ENCODE measurements at regions not wholly inside any gene's neighbourhood (a gene's known extent, or its start where the extent isn't known, plus 50 kb on each side); places are given as distances from the start of the nearest gene placed in this dataset.

GRCh38 chr9:27675354-27675753, 102.1 kb upstream of the C9orf72 start:
- Histone ChIP-seq H3K27me3 (ENCODE audit: control insufficient read depth, insufficient read depth, low read length, poor library complexity, severe bottlenecking) (no peaks in the 10 kb centered on the region), H3K36me3 (ENCODE audit: control insufficient read depth, insufficient read depth, low read length) (no peaks in the 10 kb centered on the region), H3K4me3 (ENCODE audit: low read length) (no peak overlapping the region), H3K27ac (ENCODE audit: low read depth, low read length) (no peak overlapping the region), H3K4me1 (ENCODE audit: control insufficient read depth, insufficient read depth, low read length) (peaks cover 4% of the 10 kb centered on the region), H3K9ac (ENCODE audit: extremely low read depth, low read length, poor library complexity, severe bottlenecking) (no peak overlapping the region), H3K9me3 (ENCODE audit: control insufficient read depth, low read length) (no peaks in the 10 kb centered on the region)
- TF ChIP-seq, protein P1, sequence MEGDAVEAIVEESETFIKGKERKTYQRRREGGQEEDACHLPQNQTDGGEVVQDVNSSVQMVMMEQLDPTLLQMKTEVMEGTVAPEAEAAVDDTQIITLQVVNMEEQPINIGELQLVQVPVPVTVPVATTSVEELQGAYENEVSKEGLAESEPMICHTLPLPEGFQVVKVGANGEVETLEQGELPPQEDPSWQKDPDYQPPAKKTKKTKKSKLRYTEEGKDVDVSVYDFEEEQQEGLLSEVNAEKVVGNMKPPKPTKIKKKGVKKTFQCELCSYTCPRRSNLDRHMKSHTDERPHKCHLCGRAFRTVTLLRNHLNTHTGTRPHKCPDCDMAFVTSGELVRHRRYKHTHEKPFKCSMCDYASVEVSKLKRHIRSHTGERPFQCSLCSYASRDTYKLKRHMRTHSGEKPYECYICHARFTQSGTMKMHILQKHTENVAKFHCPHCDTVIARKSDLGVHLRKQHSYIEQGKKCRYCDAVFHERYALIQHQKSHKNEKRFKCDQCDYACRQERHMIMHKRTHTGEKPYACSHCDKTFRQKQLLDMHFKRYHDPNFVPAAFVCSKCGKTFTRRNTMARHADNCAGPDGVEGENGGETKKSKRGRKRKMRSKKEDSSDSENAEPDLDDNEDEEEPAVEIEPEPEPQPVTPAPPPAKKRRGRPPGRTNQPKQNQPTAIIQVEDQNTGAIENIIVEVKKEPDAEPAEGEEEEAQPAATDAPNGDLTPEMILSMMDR (conservative IDR thresholded peaks at IDR 0.05) = no peak
- no peaks in the 10 kb centered on the region for H3K36me3 Mint-ChIP-seq (ENCODE audit: low read depth)
- H3K27me3 Mint-ChIP-seq (ENCODE audit: insufficient read depth) = peaks cover 2% of the 10 kb centered on the region
- H3K27ac Mint-ChIP-seq = no peak overlapping the region
- H3K9me3 Mint-ChIP-seq = no peaks in the 10 kb centered on the region
- H3K4me1 Mint-ChIP-seq = peaks cover 48% of the 10 kb centered on the region
- 79 to 80% methylated on average over 1 to 6 of the region's 6 CpGs for WGBS, 2 experiments (ENCODE audit: insufficient coverage in 1 of 2, insufficient read length in 1 of 2)
- H3K4me3 Mint-ChIP-seq = no peak overlapping the region
- no peak for DNase-seq

- WGBS, 2 experiments (ENCODE audit: insufficient coverage in 1 of 2, insufficient read length in 1 of 2) = 95% methylated on average over 2 of the region's 2 CpGs; no CpG with 5 or more reads in 1 of the 2 experiments
- Histone ChIP-seq H3K4me3 (ENCODE audit: low read length) (no peak overlapping the region), H3K9ac (ENCODE audit: extremely low read depth, low read length, poor library complexity, severe bottlenecking) (no peak overlapping the region), H3K4me1 (ENCODE audit: control insufficient read depth, insufficient read depth, low read length) (peaks cover 4% of the 10 kb centered on the region), H3K9me3 (ENCODE audit: control insufficient read depth, low read length) (no peaks in the 10 kb centered on the region), H3K36me3 (ENCODE audit: control insufficient read depth, insufficient read depth, low read length) (no peaks in the 10 kb centered on the region), H3K27me3 (ENCODE audit: control insufficient read depth, insufficient read depth, low read length, poor library complexity, severe bottlenecking) (no peaks in the 10 kb centered on the region), H3K27ac (ENCODE audit: low read depth, low read length) (no peak overlapping the region)
- Mint-ChIP-seq H3K9me3 (no peaks in the 10 kb centered on the region), H3K27me3 (ENCODE audit: insufficient read depth) (peaks cover 2% of the 10 kb centered on the region), H3K27ac (no peak overlapping the region), H3K4me3 (no peak overlapping the region), H3K4me1 (peaks cover 33% of the 10 kb centered on the region), H3K36me3 (ENCODE audit: low read depth) (no peaks in the 10 kb centered on the region)
- TF ChIP-seq, protein P1 (conservative IDR thresholded peaks at IDR 0.05) = no peak
- DNase-seq = no peak
These were observed 103.5 kb upstream of the C9orf72 start for GRCh38 chr9:27676827-27677226.

GRCh38 chr9:27679338-27679737, 106.1 kb upstream of the C9orf72 start:
- H3K4me1 Mint-ChIP-seq = peaks cover 15% of the 10 kb centered on the region
- Histone ChIP-seq H3K36me3 (ENCODE audit: control insufficient read depth, insufficient read depth, low read length) (no peaks in the 10 kb centered on the region), H3K27me3 (ENCODE audit: control insufficient read depth, insufficient read depth, low read length, poor library complexity, severe bottlenecking) (peaks cover 3% of the 10 kb centered on the region), H3K9me3 (ENCODE audit: control insufficient read depth, low read length) (no peaks in the 10 kb centered on the region), H3K4me1 (ENCODE audit: control insufficient read depth, insufficient read depth, low read length) (peaks cover under 1% of the 10 kb centered on the region), H3K9ac (ENCODE audit: extremely low read depth, low read length, poor library complexity, severe bottlenecking) (no peak overlapping the region), H3K4me3 (ENCODE audit: low read length) (no peak overlapping the region), H3K27ac (ENCODE audit: low read depth, low read length) (no peak overlapping the region)
- H3K27ac Mint-ChIP-seq = no peak overlapping the region
- 67 to 88% methylated on average over 1 to 2 of the region's 2 CpGs for WGBS, 2 experiments (ENCODE audit: insufficient coverage in 1 of 2, insufficient read length in 1 of 2)
- no peak overlapping the region for H3K4me3 Mint-ChIP-seq
- H3K27me3 Mint-ChIP-seq (ENCODE audit: insufficient read depth) = peaks cover 7% of the 10 kb centered on the region
- TF ChIP-seq, protein P1 (conservative IDR thresholded peaks at IDR 0.05) = no peak
- no peaks in the 10 kb centered on the region for H3K36me3 Mint-ChIP-seq (ENCODE audit: low read depth)
- no peak for DNase-seq
- H3K9me3 Mint-ChIP-seq = no peaks in the 10 kb centered on the region
